KMS-11 (cell line): ENCODE measurements at regions not wholly inside any gene's neighbourhood (a gene's known extent, or its start where the extent isn't known, plus 50 kb on each side); places are given as distances from the start of the nearest gene placed in this dataset.

ENCODE experiments used
- H2AFZ ChIP-seq: fragments of 200-600 bp; sonication (generic); 2 replicates; pipeline ENCODE4 v1.6.1; 2016; ENCODE audit warnings: antibody characterized with exemption, mixed run types, low read depth
- H3K27ac ChIP-seq: fragments of 200-600 bp; sonication (generic); 2 replicates; pipeline ENCODE4 v1.6.1; 2016; ENCODE audit warnings: mild to moderate bottlenecking, mixed run types
- H3K27me3 ChIP-seq: fragments of 200-600 bp; sonication (generic); 2 replicates; pipeline ENCODE4 v1.6.1; 2017; ENCODE audit warnings: mild to moderate bottlenecking, low read depth, mixed run types, moderate library complexity; ENCODE audit not compliant: insufficient read depth
- H3K36me3 ChIP-seq: fragments of 200-600 bp; sonication (generic); 2 replicates; pipeline ENCODE4 v1.6.1; 2017; ENCODE audit warnings: mild to moderate bottlenecking, mixed run types; ENCODE audit not compliant: insufficient read depth
- H3K4me1 ChIP-seq: fragments of 200-600 bp; sonication (generic); 2 replicates; pipeline ENCODE4 v1.6.1; 2016; ENCODE audit warnings: mild to moderate bottlenecking, low read depth, mixed run types; ENCODE audit not compliant: poor library complexity, severe bottlenecking
- H3K4me2 ChIP-seq: fragments of 200-600 bp; sonication (generic); 2 replicates; pipeline ENCODE4 v1.7.0; 2016; ENCODE audit warnings: mild to moderate bottlenecking, mixed run types
- H3K4me3 ChIP-seq: fragments of 200-600 bp; sonication (generic); IDR thresholded peaks from 2 replicates; pipeline ENCODE4 v1.6.1; 2017; ENCODE audit warnings: low read depth, low read length, mixed read lengths; ENCODE audit not compliant: insufficient read depth
- H3K79me2 ChIP-seq: fragments of 200-600 bp; sonication (generic); 2 replicates; pipeline ENCODE4 v1.6.1; 2016; ENCODE audit warnings: low read depth, mixed run types; ENCODE audit not compliant: insufficient read depth
- H3K9ac ChIP-seq: fragments of 200-600 bp; sonication (generic); 2 replicates; pipeline ENCODE4 v1.6.1; 2016; ENCODE audit warnings: mild to moderate bottlenecking, mixed run types
- H4K20me1 ChIP-seq: fragments of 200-600 bp; sonication (generic); 2 replicates; pipeline ENCODE4 v1.6.1; 2016; ENCODE audit warnings: mild to moderate bottlenecking, mixed run types; ENCODE audit not compliant: insufficient read depth
- CTCF ChIP-seq: fragments of 200-600 bp; sonication (generic); conservative IDR thresholded peaks from 2 replicates; pipeline ENCODE4 v1.6.1; 2017; ENCODE audit warnings: low read depth, mild to moderate bottlenecking, antibody characterized with exemption, low read length, moderate library complexity, mixed read lengths

GRCh38 chr5:133730866-133731265 is 118.5 kb upstream of the FSTL4 start:
- H3K27ac ChIP-seq: no peak overlapping the region
- H3K79me2 ChIP-seq: no peaks in the 10 kb centered on the region
- no peaks in the 10 kb centered on the region for H3K27me3 ChIP-seq
- H3K4me1 ChIP-seq: no peaks in the 10 kb centered on the region
- H3K9ac ChIP-seq: no peak overlapping the region
- H4K20me1 ChIP-seq: no peaks in the 10 kb centered on the region
- H3K36me3 ChIP-seq: no peaks in the 10 kb centered on the region
- H3K4me2 ChIP-seq: no peak overlapping the region
- no peak overlapping the region for H3K4me3 ChIP-seq
- TF ChIP-seq CTCF: no peak
- H2AFZ ChIP-seq: no peak overlapping the region

- Histone ChIP-seq H2AFZ (no peak overlapping the region), H3K27ac (no peak overlapping the region), H3K27me3 (no peaks in the 10 kb centered on the region), H3K79me2 (no peaks in the 10 kb centered on the region), H3K9ac (no peak overlapping the region), H4K20me1 (no peaks in the 10 kb centered on the region), H3K36me3 (no peaks in the 10 kb centered on the region), H3K4me3 (no peak overlapping the region), H3K4me2 (no peak overlapping the region), H3K4me1 (no peaks in the 10 kb centered on the region)
- no peak for TF ChIP-seq CTCF
These were observed 118.0 kb upstream of the FSTL4 start for GRCh38 chr5:133730346-133730745.

GRCh38 chr5:133729800-133730199 is 117.5 kb upstream of the FSTL4 start:
- Histone ChIP-seq H3K9ac (no peak overlapping the region), H3K27ac (no peak overlapping the region), H4K20me1 (no peaks in the 10 kb centered on the region), H2AFZ (no peak overlapping the region), H3K27me3 (no peaks in the 10 kb centered on the region), H3K36me3 (no peaks in the 10 kb centered on the region), H3K4me3 (no peak overlapping the region), H3K4me2 (no peak overlapping the region), H3K79me2 (no peaks in the 10 kb centered on the region), H3K4me1 (no peaks in the 10 kb centered on the region)
- TF ChIP-seq CTCF: no peak

- H3K4me2 ChIP-seq: no peak overlapping the region
- H3K9ac ChIP-seq: no peak overlapping the region
These were observed 116.1 kb upstream of the FSTL4 start for GRCh38 chr5:133728475-133728874.

More at GRCh38 chr5:133728475-133728874, 116.1 kb upstream of the FSTL4 start:
- no peaks in the 10 kb centered on the region for H4K20me1 ChIP-seq
- H3K36me3 ChIP-seq: no peaks in the 10 kb centered on the region
- no peak for TF ChIP-seq CTCF
- H3K4me3 ChIP-seq: no peak overlapping the region
- H3K27ac ChIP-seq: no peak overlapping the region
- no peak overlapping the region for H2AFZ ChIP-seq
- no peaks in the 10 kb centered on the region for H3K27me3 ChIP-seq
- H3K79me2 ChIP-seq: no peaks in the 10 kb centered on the region
- no peaks in the 10 kb centered on the region for H3K4me1 ChIP-seq
